ENCODE measurements at regions not wholly inside any gene's neighbourhood (a gene's known extent, or its start where the extent isn't known, plus 50 kb on each side); places are given as distances from the start of the nearest gene placed in this dataset.

- no peak for DNase-seq
Observed at GRCh38 chr2:74066491-74067203, 81.1 kb downstream of the BOLA3 start.

- no peak for DNase-seq
Observed at GRCh38 chr2:74067221-74067747, 80.4 kb downstream of the BOLA3 start.

DNA sequence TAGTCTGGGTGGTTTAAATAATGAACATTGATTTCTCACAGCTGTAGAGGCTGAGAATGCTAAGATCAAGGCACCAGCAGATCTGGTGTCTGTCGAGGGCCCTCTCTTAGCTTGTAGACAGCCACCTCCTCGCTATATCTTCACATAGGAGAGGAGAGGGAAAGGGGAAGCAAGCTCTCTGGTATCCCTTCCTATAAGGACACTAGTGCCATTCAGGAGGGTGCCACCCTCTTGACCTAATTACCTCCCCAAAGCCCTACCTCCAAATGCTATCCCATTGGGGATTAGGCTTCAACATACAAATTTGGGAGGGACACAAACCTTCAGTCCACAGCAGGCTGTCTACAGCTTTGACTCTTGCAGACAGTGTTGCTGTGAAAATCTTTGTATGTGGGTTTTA lies 76.7 kb downstream of the BOLA3 start:
- DNase-seq: no peak

GRCh38 chr2:74071426-74071825 lies 76.3 kb downstream of the BOLA3 start:
- DNase-seq: no peak

GRCh38 chr2:74072565-74072964 lies 75.1 kb downstream of the BOLA3 start:
- DNase-seq: no peak

GRCh38 chr2:74074487-74074886 lies 73.2 kb downstream of the BOLA3 start:
- DNase-seq: no peak

DNA sequence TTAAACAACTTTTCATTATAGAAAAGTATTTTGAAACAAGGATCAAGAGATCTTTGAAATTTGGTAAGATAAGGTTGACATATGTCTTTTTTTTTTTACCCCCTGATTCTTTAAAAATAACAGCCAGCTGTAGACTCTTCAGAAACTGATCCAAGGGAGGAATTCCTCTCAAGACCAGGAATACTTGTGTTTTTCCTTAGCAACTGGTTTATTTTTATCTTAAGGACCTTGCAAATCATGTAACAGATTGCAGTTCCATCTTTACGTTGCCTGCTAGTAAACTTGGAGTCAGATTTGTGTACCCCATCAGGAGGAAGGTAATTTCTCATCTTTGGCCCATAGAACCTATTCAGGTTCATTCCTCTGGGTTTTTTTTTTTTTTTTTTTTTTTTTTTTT lies 71.6 kb downstream of the BOLA3 start:
- peak; percentile 74 for DNase-seq

DNA sequence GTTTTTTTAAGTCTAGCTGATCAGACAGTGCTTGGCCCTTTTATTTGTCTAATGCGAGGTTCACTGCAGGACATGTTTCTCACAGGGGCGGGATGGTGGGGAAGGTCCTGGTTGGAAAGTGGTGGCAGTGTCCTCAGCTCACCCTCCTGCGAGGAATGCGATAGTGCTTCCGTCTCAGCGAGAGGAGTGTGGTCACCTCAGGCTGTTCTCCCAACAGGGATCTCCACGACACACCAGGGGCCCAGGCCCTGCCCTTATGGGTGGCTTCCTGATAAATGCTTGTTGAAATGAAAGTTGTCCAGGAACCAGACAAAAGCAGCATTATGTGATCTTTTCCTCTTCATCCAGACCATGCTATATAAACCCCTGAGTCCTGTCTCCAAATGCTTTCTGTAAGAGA lies 70.1 kb downstream of the BOLA3 start:
- no peak for DNase-seq

DNA sequence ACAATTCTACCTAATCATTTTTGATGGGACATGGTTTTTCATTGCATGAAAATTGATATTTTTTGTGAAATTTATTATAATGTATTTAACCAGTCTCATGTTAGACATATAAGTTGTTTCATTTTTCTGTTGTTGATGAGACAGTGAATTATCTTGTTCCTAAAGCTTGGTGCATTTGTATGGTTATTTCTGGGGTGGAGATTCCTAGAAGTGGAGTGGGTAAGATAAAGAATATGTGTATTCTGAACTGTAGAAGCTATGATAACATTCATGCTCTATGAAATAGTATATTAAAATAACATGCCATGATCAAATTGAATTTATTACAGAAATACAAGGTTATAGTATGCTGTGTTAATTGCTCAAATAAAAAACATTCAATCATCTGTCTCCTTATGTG lies 69.2 kb downstream of the BOLA3 start:
- no peak for DNase-seq

DNA sequence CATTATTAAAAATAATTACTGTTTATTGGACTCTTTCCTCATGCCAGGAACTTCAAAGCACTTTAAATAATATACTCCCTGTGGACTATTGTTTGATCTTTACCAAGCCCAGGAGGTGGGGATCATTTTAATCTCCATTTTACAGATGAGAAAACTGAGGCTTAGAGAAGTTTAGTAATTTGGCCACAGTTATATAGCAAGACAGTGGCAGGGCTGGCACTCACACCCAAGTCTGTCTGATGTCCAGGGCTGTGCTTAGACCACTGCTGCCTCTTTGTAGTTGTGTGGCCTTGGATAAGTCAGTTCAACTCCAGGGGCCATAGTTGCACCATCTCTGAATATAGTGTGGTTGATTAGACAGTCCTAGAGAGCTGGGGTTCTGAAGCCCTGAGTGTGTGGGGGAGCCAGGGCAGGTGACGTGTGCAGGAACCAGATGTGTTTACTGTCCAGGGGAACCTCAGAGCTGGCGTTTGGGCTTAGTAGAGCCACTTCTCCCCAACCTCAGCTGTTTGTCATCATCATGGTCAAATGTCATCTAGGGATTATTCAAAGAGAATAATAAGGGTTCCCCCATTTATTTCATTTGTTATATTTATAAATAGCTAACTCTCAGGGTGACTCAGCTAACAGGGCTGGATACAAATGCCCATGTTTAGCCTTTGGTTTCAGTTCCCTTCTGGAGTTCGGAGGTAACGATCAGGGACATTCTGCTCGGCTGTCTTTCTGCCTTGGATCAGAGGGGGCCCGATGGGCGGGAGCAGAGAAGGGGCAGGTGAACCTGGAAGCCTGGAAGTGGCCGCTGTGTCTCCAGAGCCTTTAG lies 68.0 kb downstream of the BOLA3 start:
- DNase-seq: no peak

DNA sequence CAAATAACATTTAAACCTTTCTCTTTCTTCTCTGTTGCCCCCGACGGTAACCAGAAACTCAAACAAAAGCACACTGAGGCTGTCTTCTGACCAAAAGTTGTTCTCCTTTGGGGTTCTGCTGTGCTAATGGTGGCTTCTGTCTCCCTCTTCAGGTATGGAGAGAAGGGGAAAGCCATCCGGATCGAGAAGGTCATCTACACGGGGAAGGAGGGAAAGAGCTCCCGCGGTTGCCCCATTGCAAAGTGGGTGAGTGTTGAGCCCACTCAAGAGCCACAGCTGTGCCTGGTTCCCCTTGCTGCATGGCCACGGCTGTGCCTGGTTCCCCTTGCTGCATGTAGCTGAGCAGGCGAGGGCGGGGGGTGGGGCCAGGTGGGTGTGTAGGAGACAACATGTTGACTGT lies 67.4 kb downstream of the BOLA3 start:
- no peak for DNase-seq

DNA sequence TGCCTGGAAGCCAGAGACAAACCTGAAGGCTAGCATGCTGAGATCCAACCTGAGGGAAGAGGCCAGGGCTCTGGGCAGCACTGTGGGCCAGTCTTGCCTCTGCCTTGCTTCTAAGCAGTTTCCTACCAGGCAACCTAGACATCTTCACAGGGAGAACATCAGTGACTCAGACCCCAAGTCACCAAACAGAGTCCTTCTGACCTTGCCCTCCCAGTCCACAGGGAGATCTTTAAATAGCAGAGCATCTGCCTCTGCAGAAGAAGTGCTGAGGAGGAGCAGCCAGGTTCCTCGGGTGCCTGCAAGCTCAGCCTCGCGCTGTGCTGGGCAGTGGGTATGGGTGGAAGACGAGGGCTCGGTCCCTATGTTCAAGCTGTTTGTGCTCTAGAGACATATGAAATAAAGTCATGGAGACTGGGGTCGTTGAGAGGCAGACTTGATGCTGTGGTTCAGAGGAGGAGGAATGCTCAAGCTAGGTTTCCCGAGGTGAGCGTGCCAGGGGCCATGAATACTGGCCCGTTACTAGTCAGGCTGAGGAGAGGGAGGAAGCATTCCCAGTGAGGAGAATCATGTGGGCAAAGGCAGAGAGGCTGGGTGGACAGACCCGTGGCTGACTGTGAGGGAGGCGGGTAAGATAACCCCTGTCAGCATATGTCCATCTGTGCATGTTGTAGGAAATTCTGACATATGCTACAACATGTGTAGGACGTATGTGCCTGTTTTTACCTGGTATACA lies 66.5 kb downstream of the BOLA3 start:
- DNase-seq: no peak

GRCh38 chr2:74081763-74082110 lies 66.0 kb downstream of the BOLA3 start:
- DNase-seq: no peak

DNA sequence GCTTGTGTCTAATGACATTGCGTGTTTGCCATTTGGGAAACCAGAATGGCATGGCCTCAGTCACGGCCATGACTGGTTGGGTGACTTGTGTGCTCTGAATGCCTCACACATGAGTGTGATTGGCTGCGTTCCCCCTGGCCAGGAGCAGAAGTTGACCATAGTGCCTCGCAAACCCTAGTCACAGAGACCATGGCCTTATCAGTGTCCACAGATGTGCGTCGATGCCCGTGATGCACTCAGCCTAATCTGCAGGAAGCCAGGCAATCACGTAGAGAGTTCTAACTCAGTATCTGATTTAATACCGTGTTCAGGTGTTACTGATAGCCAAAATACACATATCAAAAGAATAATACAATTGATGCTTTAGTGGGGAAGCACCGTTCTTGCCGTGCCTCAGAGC lies 64.0 kb downstream of the BOLA3 start:
- DNase-seq: no peak

Data from NCI-H2171 treated with DMSO at 0.1 percent for 48 hours (cell line).